ENCODE measurements at regions not wholly inside any gene's neighbourhood (a gene's known extent, or its start where the extent isn't known, plus 50 kb on each side); places are given as distances from the start of the nearest gene placed in this dataset.

GRCh38 chr5:158619083-158619788 lies 480.5 kb downstream of the EBF1 start:
- Histone ChIP-seq H3K27me3 (ENCODE audit: insufficient read depth, poor library complexity, severe bottlenecking) (peaks cover 5% of the 10 kb centered on the region), H3K27ac (replicated peaks) (no peak overlapping the region), H3K4me3 (replicated peaks; ENCODE audit: insufficient read depth, low read length) (no peak overlapping the region)
- TF ChIP-seq SPI1 (IDR thresholded peaks at IDR 0.05; ENCODE audit: borderline replicate concordance, low read depth), result no peak
- no peak for TF ChIP-seq POLR2AphosphoS5 (IDR thresholded peaks at IDR 0.05; ENCODE audit: low read depth)
- TF ChIP-seq CTCF (IDR thresholded peaks at IDR 0.05; ENCODE audit: insufficient read depth, low read length), result no peak
- no peak for TF ChIP-seq GABPA (IDR thresholded peaks at IDR 0.05; ENCODE audit: low read depth)
- TF ChIP-seq REST (IDR thresholded peaks at IDR 0.05; ENCODE audit: insufficient replicate concordance, low read depth), result no peak
- no peak for DNase-seq (ENCODE audit: low read depth in 1 of 2, low spot score in 1 of 2)

GRCh38 chr5:158618256-158618655 lies 481.5 kb downstream of the EBF1 start:
- no peak overlapping the region for H3K27ac ChIP-seq (replicated peaks)
- H3K4me3 ChIP-seq (replicated peaks; ENCODE audit: insufficient read depth, low read length), result no peak overlapping the region
- TF ChIP-seq GABPA (IDR thresholded peaks at IDR 0.05; ENCODE audit: low read depth) (no peak), CTCF (IDR thresholded peaks at IDR 0.05; ENCODE audit: insufficient read depth, low read length) (no peak), SPI1 (IDR thresholded peaks at IDR 0.05; ENCODE audit: borderline replicate concordance, low read depth) (no peak), POLR2AphosphoS5 (IDR thresholded peaks at IDR 0.05; ENCODE audit: low read depth) (no peak), REST (IDR thresholded peaks at IDR 0.05; ENCODE audit: insufficient replicate concordance, low read depth) (no peak)
- DNase-seq (ENCODE audit: low read depth in 1 of 2, low spot score in 1 of 2), result no peak
- H3K27me3 ChIP-seq (ENCODE audit: insufficient read depth, poor library complexity, severe bottlenecking), result peaks cover 5% of the 10 kb centered on the region

GRCh38 chr5:158616707-158617106 lies 483.0 kb downstream of the EBF1 start:
- no peak overlapping the region for H3K4me3 ChIP-seq (replicated peaks; ENCODE audit: insufficient read depth, low read length)
- TF ChIP-seq REST (IDR thresholded peaks at IDR 0.05; ENCODE audit: insufficient replicate concordance, low read depth), result no peak
- TF ChIP-seq SPI1 (IDR thresholded peaks at IDR 0.05; ENCODE audit: borderline replicate concordance, low read depth), result no peak
- no peak for TF ChIP-seq CTCF (IDR thresholded peaks at IDR 0.05; ENCODE audit: insufficient read depth, low read length)
- TF ChIP-seq POLR2AphosphoS5 (IDR thresholded peaks at IDR 0.05; ENCODE audit: low read depth), result no peak
- TF ChIP-seq GABPA (IDR thresholded peaks at IDR 0.05; ENCODE audit: low read depth), result no peak
- peaks cover 5% of the 10 kb centered on the region for H3K27me3 ChIP-seq (ENCODE audit: insufficient read depth, poor library complexity, severe bottlenecking)
- DNase-seq (ENCODE audit: low read depth in 1 of 2, low spot score in 1 of 2), result no peak
- H3K27ac ChIP-seq (replicated peaks), result no peak overlapping the region

Data from HL-60 (cell line).